T-helper 1 cell treated with Interleukin-12 subunit alpha and Interleukin-12 subunit beta and Interleukin-4 antibody, amounts not matched to agents 30 μg/mL and 1 μg/mL, for 36 hours (primary cell): ENCODE measurements at regions not wholly inside any gene's neighbourhood (a gene's known extent, or its start where the extent isn't known, plus 50 kb on each side); places are given as distances from the start of the nearest gene placed in this dataset.

Experiments used
- H3K27ac Mint-ChIP-seq: one replicate; pipeline ENCODE4 v1.8.0; 2021; ENCODE audit warnings: mild to moderate bottlenecking, mixed read lengths
- H3K27me3 Mint-ChIP-seq: one replicate; pipeline ENCODE4 v1.8.0; 2021; ENCODE audit warnings: low read depth, mixed read lengths
- H3K36me3 Mint-ChIP-seq: one replicate; pipeline ENCODE4 v1.8.0; 2021; ENCODE audit warnings: low read depth, mixed read lengths
- H3K4me1 Mint-ChIP-seq: one replicate; pipeline ENCODE4 v1.8.0; 2021; ENCODE audit warnings: low read depth, mixed read lengths
- H3K4me3 Mint-ChIP-seq: one replicate; pipeline ENCODE4 v1.8.0; 2021; ENCODE audit warnings: mild to moderate bottlenecking, moderate library complexity, mixed read lengths
- H3K9me3 Mint-ChIP-seq: one replicate; pipeline ENCODE4 v1.8.0; 2021; ENCODE audit warnings: mixed read lengths

- H3K27me3 Mint-ChIP-seq, result no peaks in the 10 kb centered on the region
- no peak overlapping the region for H3K27ac Mint-ChIP-seq
- H3K9me3 Mint-ChIP-seq, result peaks cover 14% of the 10 kb centered on the region
- no peak overlapping the region for H3K4me3 Mint-ChIP-seq
- H3K36me3 Mint-ChIP-seq, result no peaks in the 10 kb centered on the region
- no peaks in the 10 kb centered on the region for H3K4me1 Mint-ChIP-seq
These were observed 470.9 kb upstream of the STXBP6 start for GRCh38 chr14:25520821-25521220.

DNA sequence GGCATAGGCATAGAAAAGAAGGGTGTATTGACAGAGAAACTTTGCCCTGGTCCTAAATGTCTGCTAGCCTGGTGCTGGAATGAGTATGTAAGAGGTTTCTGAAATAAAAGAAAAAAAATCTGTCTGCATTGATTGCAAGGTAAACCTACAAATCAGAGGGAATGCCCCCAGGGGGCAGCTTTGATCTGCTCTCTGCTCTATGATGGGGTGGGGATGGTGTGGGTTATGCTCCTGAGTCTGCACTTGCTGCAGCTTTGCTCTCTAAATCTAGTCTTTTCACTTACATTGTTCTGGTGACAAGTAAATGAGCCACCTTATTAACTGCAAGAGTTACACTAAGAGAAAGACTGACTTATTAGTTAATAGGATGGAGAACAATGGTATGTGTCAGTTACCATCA, 468.4 kb upstream of the STXBP6 start:
- Mint-ChIP-seq H3K9me3 (peaks cover 23% of the 10 kb centered on the region), H3K27ac (no peak overlapping the region), H3K4me3 (no peak overlapping the region), H3K36me3 (no peaks in the 10 kb centered on the region), H3K27me3 (no peaks in the 10 kb centered on the region), H3K4me1 (no peaks in the 10 kb centered on the region)

DNA sequence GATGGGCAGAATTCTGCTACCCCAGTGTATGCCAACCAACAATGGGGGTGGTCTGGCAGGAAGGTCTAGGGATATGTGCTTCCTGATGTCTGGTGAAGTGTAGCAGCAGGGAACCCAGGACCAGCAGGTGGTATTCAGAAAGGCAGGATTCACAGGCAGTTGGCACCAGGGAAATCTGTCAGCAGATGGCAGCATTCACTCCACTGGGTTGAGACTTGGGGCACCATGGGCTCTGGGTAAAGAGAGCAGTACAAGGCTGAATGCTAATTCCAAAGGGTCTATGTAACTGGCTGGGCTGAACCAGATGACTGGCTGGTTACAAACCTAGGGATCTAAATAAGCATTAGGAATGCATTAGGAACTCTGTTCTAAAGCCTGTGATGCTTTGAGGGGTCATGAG, 466.9 kb upstream of the STXBP6 start:
- no peaks in the 10 kb centered on the region for H3K4me1 Mint-ChIP-seq
- H3K27me3 Mint-ChIP-seq, result no peaks in the 10 kb centered on the region
- H3K9me3 Mint-ChIP-seq, result peaks cover 29% of the 10 kb centered on the region
- H3K36me3 Mint-ChIP-seq, result no peaks in the 10 kb centered on the region
- no peak overlapping the region for H3K27ac Mint-ChIP-seq
- H3K4me3 Mint-ChIP-seq, result no peak overlapping the region

- no peak overlapping the region for H3K27ac Mint-ChIP-seq
- no peaks in the 10 kb centered on the region for H3K27me3 Mint-ChIP-seq
- H3K9me3 Mint-ChIP-seq, result peaks cover 11% of the 10 kb centered on the region
- no peaks in the 10 kb centered on the region for H3K4me1 Mint-ChIP-seq
- H3K36me3 Mint-ChIP-seq, result no peaks in the 10 kb centered on the region
- no peak overlapping the region for H3K4me3 Mint-ChIP-seq
These were observed 458.9 kb upstream of the STXBP6 start for GRCh38 chr14:25508845-25509244.

DNA sequence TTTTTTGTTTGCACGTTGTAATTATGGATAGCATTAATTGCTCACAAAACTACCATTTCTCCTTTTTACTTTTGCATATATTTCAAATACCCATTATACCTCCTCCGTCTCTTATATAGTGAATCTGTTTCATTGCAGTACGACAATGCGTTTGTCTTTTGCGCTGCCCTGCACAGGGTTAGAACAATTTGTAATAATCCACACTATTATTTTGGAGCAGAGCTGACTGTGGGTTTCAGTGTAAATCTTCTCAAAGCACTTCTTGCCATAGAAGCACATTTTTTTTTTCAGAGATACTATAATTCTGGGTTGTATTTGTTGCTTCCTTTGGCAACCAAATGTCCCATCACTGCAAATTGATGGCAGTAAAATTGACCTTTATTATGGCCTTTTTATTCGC, 451.8 kb upstream of the STXBP6 start:
- H3K9me3 Mint-ChIP-seq, result no peaks in the 10 kb centered on the region
- no peak overlapping the region for H3K27ac Mint-ChIP-seq
- no peak overlapping the region for H3K4me3 Mint-ChIP-seq
- no peaks in the 10 kb centered on the region for H3K27me3 Mint-ChIP-seq
- H3K4me1 Mint-ChIP-seq, result no peaks in the 10 kb centered on the region
- H3K36me3 Mint-ChIP-seq, result no peaks in the 10 kb centered on the region

- no peaks in the 10 kb centered on the region for H3K27me3 Mint-ChIP-seq
- no peaks in the 10 kb centered on the region for H3K9me3 Mint-ChIP-seq
- H3K27ac Mint-ChIP-seq, result no peak overlapping the region
- H3K4me3 Mint-ChIP-seq, result no peak overlapping the region
- no peaks in the 10 kb centered on the region for H3K4me1 Mint-ChIP-seq
- no peaks in the 10 kb centered on the region for H3K36me3 Mint-ChIP-seq
These were observed 439.0 kb upstream of the STXBP6 start for GRCh38 chr14:25488961-25489360.

GRCh38 chr14:25485381-25485780, 435.4 kb upstream of the STXBP6 start:
- Mint-ChIP-seq H3K4me3 (no peak overlapping the region), H3K27me3 (no peaks in the 10 kb centered on the region), H3K27ac (no peak overlapping the region), H3K4me1 (no peaks in the 10 kb centered on the region), H3K9me3 (no peaks in the 10 kb centered on the region), H3K36me3 (no peaks in the 10 kb centered on the region)

- Mint-ChIP-seq H3K4me1 (no peaks in the 10 kb centered on the region), H3K9me3 (no peaks in the 10 kb centered on the region), H3K36me3 (no peaks in the 10 kb centered on the region), H3K4me3 (no peak overlapping the region), H3K27me3 (no peaks in the 10 kb centered on the region), H3K27ac (no peak overlapping the region)
These were observed 435.0 kb upstream of the STXBP6 start for GRCh38 chr14:25484906-25485305.

DNA sequence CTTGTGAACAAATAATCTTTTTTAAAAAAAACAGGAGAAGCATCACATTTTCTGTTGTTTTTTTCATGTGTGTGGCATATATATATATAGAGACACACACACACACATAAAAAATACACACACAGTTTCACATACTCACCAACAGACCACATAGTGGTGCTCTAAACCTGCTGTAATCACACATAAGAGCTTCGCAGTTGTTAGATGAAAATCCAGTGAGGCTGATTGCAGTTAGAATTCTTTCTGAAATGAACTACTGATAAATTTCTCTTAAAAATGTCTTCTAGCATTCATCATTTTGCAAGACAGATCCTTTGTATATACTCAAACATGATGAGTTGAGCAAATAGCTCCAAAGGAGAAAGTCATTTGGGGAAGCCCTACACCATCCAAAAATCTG, 434.3 kb upstream of the STXBP6 start:
- H3K27ac Mint-ChIP-seq, result no peak overlapping the region
- no peaks in the 10 kb centered on the region for H3K27me3 Mint-ChIP-seq
- no peaks in the 10 kb centered on the region for H3K4me1 Mint-ChIP-seq
- no peak overlapping the region for H3K4me3 Mint-ChIP-seq
- H3K36me3 Mint-ChIP-seq, result no peaks in the 10 kb centered on the region
- no peaks in the 10 kb centered on the region for H3K9me3 Mint-ChIP-seq

- no peak overlapping the region for H3K4me3 Mint-ChIP-seq
- H3K9me3 Mint-ChIP-seq, result peaks cover 11% of the 10 kb centered on the region
- H3K27ac Mint-ChIP-seq, result no peak overlapping the region
- no peaks in the 10 kb centered on the region for H3K36me3 Mint-ChIP-seq
- H3K4me1 Mint-ChIP-seq, result no peaks in the 10 kb centered on the region
- no peaks in the 10 kb centered on the region for H3K27me3 Mint-ChIP-seq
These were observed 427.6 kb upstream of the STXBP6 start for GRCh38 chr14:25477316-25478098.

- Mint-ChIP-seq H3K36me3 (no peaks in the 10 kb centered on the region), H3K4me3 (no peak overlapping the region), H3K27me3 (no peaks in the 10 kb centered on the region), H3K4me1 (no peaks in the 10 kb centered on the region), H3K9me3 (peaks cover 11% of the 10 kb centered on the region), H3K27ac (no peak overlapping the region)
These were observed 422.8 kb upstream of the STXBP6 start for GRCh38 chr14:25472700-25473099.

DNA sequence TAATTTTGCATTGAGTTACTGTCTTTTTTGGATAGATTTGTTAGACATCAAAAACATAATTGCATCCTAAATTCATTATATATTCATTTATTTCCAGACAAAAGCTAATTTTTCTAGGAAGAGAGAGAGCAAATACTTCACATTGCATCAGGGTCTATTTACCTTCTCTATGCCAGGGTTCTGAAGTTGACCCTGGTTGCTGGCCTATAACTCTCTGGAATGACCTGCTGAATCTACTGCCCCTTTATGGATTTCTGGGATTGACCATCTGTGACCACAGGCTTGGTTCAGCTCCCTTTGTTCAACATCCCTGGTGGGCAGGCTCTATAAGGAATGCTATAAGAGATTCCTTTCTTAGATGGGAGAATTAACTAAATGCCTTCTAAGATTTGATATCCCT, 414.8 kb upstream of the STXBP6 start:
- Mint-ChIP-seq H3K4me1 (no peaks in the 10 kb centered on the region), H3K36me3 (no peaks in the 10 kb centered on the region), H3K9me3 (no peaks in the 10 kb centered on the region), H3K27me3 (no peaks in the 10 kb centered on the region), H3K27ac (no peak overlapping the region), H3K4me3 (no peak overlapping the region)

DNA sequence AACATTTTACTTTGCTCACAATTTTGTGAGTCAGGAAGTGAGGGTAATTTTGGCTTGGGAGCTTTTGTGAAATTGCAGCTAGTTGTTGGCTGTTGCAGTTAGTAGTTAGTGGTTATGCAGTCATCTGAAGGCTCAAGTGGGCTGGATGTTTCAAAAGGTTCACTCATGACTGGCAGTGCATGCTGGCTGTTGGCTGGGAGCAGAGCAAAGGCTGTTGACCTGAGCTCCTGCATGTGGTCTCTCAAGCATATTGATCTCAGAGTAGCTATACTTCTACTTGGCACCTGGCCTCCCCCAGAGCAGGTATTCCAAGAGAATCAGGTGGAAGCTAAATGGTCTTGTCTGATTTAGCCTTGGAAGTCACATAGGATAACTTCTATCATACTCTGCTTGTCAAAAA, 414.1 kb upstream of the STXBP6 start:
- H3K27me3 Mint-ChIP-seq, result no peaks in the 10 kb centered on the region
- no peaks in the 10 kb centered on the region for H3K4me1 Mint-ChIP-seq
- H3K9me3 Mint-ChIP-seq, result no peaks in the 10 kb centered on the region
- no peak overlapping the region for H3K4me3 Mint-ChIP-seq
- H3K36me3 Mint-ChIP-seq, result no peaks in the 10 kb centered on the region
- no peak overlapping the region for H3K27ac Mint-ChIP-seq

GRCh38 chr14:25463480-25463879, 413.5 kb upstream of the STXBP6 start:
- Mint-ChIP-seq H3K9me3 (no peaks in the 10 kb centered on the region), H3K36me3 (no peaks in the 10 kb centered on the region), H3K27ac (no peak overlapping the region), H3K4me3 (no peak overlapping the region), H3K4me1 (no peaks in the 10 kb centered on the region), H3K27me3 (no peaks in the 10 kb centered on the region)

- Mint-ChIP-seq H3K27ac (no peak overlapping the region), H3K4me3 (no peak overlapping the region), H3K9me3 (no peaks in the 10 kb centered on the region), H3K4me1 (no peaks in the 10 kb centered on the region), H3K36me3 (no peaks in the 10 kb centered on the region), H3K27me3 (no peaks in the 10 kb centered on the region)
These were observed 411.8 kb upstream of the STXBP6 start for GRCh38 chr14:25461780-25462179.

GRCh38 chr14:25444381-25444780, 394.4 kb upstream of the STXBP6 start:
- H3K9me3 Mint-ChIP-seq, result peaks cover 10% of the 10 kb centered on the region
- H3K4me1 Mint-ChIP-seq, result no peaks in the 10 kb centered on the region
- no peak overlapping the region for H3K27ac Mint-ChIP-seq
- no peaks in the 10 kb centered on the region for H3K36me3 Mint-ChIP-seq
- no peaks in the 10 kb centered on the region for H3K27me3 Mint-ChIP-seq
- H3K4me3 Mint-ChIP-seq, result no peak overlapping the region
